ENCODE measurements at regions not wholly inside any gene's neighbourhood (a gene's known extent, or its start where the extent isn't known, plus 50 kb on each side); places are given as distances from the start of the nearest gene placed in this dataset.

- H3K36me3 ChIP-seq (replicated peaks): no peaks in the 10 kb centered on the region
- TF ChIP-seq, protein P1, sequence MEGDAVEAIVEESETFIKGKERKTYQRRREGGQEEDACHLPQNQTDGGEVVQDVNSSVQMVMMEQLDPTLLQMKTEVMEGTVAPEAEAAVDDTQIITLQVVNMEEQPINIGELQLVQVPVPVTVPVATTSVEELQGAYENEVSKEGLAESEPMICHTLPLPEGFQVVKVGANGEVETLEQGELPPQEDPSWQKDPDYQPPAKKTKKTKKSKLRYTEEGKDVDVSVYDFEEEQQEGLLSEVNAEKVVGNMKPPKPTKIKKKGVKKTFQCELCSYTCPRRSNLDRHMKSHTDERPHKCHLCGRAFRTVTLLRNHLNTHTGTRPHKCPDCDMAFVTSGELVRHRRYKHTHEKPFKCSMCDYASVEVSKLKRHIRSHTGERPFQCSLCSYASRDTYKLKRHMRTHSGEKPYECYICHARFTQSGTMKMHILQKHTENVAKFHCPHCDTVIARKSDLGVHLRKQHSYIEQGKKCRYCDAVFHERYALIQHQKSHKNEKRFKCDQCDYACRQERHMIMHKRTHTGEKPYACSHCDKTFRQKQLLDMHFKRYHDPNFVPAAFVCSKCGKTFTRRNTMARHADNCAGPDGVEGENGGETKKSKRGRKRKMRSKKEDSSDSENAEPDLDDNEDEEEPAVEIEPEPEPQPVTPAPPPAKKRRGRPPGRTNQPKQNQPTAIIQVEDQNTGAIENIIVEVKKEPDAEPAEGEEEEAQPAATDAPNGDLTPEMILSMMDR (IDR thresholded peaks at IDR 0.05; ENCODE audit: low read depth, low read length, missing control alignments): no peak
- in situ Hi-C loops (cut with HindIII; ENCODE audit: low pct_ligation_motif_present, low sequenced_read_pairs): no loop called here
Measured at GRCh38 chr6:74128536-74128935, 432.5 kb downstream of the CD109 start.

DNA sequence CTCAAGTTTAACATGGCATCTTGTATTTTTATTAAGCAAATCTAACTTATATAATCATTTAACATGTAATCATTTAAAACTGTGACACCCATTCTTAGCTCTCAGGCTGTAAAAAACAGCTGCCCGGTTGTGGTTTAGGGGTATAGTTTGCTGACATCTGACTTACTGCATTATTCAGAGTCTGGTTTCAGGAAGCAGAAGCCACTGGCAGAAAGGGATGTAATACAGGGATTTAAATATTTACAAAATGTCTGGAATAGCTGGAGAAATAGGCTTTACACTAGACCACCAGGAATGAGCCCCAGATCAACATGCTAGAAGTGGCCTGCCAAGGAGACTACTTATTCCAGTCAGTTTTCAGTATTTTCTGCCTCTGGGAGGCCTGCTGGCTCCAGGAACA, 421.1 kb downstream of the CD109 start:
- DNase-seq: no peak
- H3K36me3 ChIP-seq (replicated peaks): no peaks in the 10 kb centered on the region
- H3K4me3 ChIP-seq (ENCODE audit: low read depth, low read length): no peak overlapping the region
- H3K27me3 ChIP-seq (replicated peaks): no peaks in the 10 kb centered on the region
- no peak overlapping the region for H3K27ac ChIP-seq
- TF ChIP-seq, protein P1 (IDR thresholded peaks at IDR 0.05; ENCODE audit: low read depth, low read length, missing control alignments): no peak
- in situ Hi-C loops (cut with HindIII; ENCODE audit: low pct_ligation_motif_present, low sequenced_read_pairs): no loop called here

More at GRCh38 chr6:74128536-74128935, 432.5 kb downstream of the CD109 start:
- Histone ChIP-seq H3K27ac (no peak overlapping the region), H3K27me3 (replicated peaks) (no peaks in the 10 kb centered on the region), H3K4me3 (ENCODE audit: low read depth, low read length) (no peak overlapping the region)
- DNase-seq: peak; percentile 35

DNA sequence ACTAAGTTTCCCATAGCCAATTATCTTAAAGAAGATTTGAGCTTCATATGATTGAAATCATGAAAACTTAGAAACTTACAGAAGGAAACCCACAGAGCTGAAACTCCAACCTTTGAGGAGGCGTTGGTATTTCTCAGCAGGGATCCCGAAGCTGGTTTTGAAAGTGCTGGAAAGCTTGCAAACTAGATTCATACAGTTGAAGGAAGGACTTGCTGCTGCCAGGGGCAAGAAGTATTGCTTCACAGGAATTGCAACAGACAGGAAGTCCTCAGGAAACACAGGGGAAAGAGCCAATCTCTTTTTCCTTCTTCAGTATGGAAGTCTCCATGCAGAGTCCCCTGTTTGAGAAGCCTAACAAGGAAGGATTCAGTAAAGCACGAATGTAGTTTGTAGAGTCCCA, 419.7 kb downstream of the CD109 start:
- no peak for DNase-seq
- Histone ChIP-seq H3K4me3 (ENCODE audit: low read depth, low read length) (no peak overlapping the region), H3K27me3 (replicated peaks) (no peaks in the 10 kb centered on the region), H3K27ac (no peak overlapping the region), H3K36me3 (replicated peaks) (no peaks in the 10 kb centered on the region)
- in situ Hi-C loops (cut with HindIII; ENCODE audit: low pct_ligation_motif_present, low sequenced_read_pairs): no loop called here
- TF ChIP-seq, protein P1 (IDR thresholded peaks at IDR 0.05; ENCODE audit: low read depth, low read length, missing control alignments): no peak

- Histone ChIP-seq H3K27me3 (replicated peaks) (no peaks in the 10 kb centered on the region), H3K27ac (no peak overlapping the region), H3K4me3 (ENCODE audit: low read depth, low read length) (no peak overlapping the region), H3K36me3 (replicated peaks) (no peaks in the 10 kb centered on the region)
- in situ Hi-C loops (cut with HindIII; ENCODE audit: low pct_ligation_motif_present, low sequenced_read_pairs): no loop called here
- TF ChIP-seq, protein P1 (IDR thresholded peaks at IDR 0.05; ENCODE audit: low read depth, low read length, missing control alignments): no peak
- DNase-seq: no peak
Measured at GRCh38 chr6:74114428-74114827, 418.4 kb downstream of the CD109 start.

- TF ChIP-seq, protein P1 (IDR thresholded peaks at IDR 0.05; ENCODE audit: low read depth, low read length, missing control alignments): no peak
- no peak overlapping the region for H3K4me3 ChIP-seq (ENCODE audit: low read depth, low read length)
- H3K27me3 ChIP-seq (replicated peaks): no peaks in the 10 kb centered on the region
- in situ Hi-C loops (cut with HindIII; ENCODE audit: low pct_ligation_motif_present, low sequenced_read_pairs): no loop called here
- no peak overlapping the region for H3K27ac ChIP-seq
- H3K36me3 ChIP-seq (replicated peaks): no peaks in the 10 kb centered on the region
- no peak for DNase-seq
Measured at GRCh38 chr6:74113901-74114300, 417.9 kb downstream of the CD109 start.

- in situ Hi-C loops (cut with HindIII; ENCODE audit: low pct_ligation_motif_present, low sequenced_read_pairs): no loop called here
- no peaks in the 10 kb centered on the region for H3K36me3 ChIP-seq (replicated peaks)
- H3K27me3 ChIP-seq (replicated peaks): no peaks in the 10 kb centered on the region
- no peak for DNase-seq
- no peak overlapping the region for H3K27ac ChIP-seq
- TF ChIP-seq, protein P1 (IDR thresholded peaks at IDR 0.05; ENCODE audit: low read depth, low read length, missing control alignments): no peak
- no peak overlapping the region for H3K4me3 ChIP-seq (ENCODE audit: low read depth, low read length)
Measured at GRCh38 chr6:74103417-74103816, 407.4 kb downstream of the CD109 start.
